Hepatocyte (in vitro differentiated cells): ENCODE measurements at regions not wholly inside any gene's neighbourhood (a gene's known extent, or its start where the extent isn't known, plus 50 kb on each side); places are given as distances from the start of the nearest gene placed in this dataset.

ENCODE experiments used
- CTCF ChIP-seq: fragments of 200-600 bp; sonication (generic); IDR thresholded peaks from 2 replicates; pipeline ENCODE4 v1.5.1; 2016; ENCODE audit warnings: antibody characterized with exemption, mild to moderate bottlenecking; ENCODE audit not compliant: poor library complexity
- EZH2 ChIP-seq: fragments of 200-600 bp; sonication (generic); IDR thresholded peaks from 2 replicates; pipeline ENCODE4 v1.6.1; 2016; ENCODE audit warnings: antibody characterized with exemption, mild to moderate bottlenecking, borderline replicate concordance
- EZH2phosphoT487 ChIP-seq: fragments of 200-600 bp; sonication (generic); IDR thresholded peaks from one replicate; pipeline ENCODE4 v1.6.1; 2018; ENCODE audit warnings: antibody characterized with exemption, mild to moderate bottlenecking, low read depth, moderate library complexity; ENCODE audit not compliant: unreplicated experiment, severe bottlenecking

GRCh38 chr21:25458484-25458883, 148.8 kb downstream of the MRPL39 start:
- TF ChIP-seq CTCF (no peak), EZH2 (no peak), EZH2phosphoT487 (no peak)
